Left ventricle myocardium inferior (tissue), 1 donor: ENCODE measurements at regions not wholly inside any gene's neighbourhood (a gene's known extent, or its start where the extent isn't known, plus 50 kb on each side); places are given as distances from the start of the nearest gene placed in this dataset.

Source experiments
- DNase-seq: peaks from one replicate; pipeline ENCODE4 v3.0.0-alpha.2; 2020
- H3K27ac ChIP-seq: fragments of 200-600 bp; replicated peaks from 2 replicates; pipeline ENCODE4 v1.8.0; 2021
- H3K27me3 ChIP-seq: fragments of 200-600 bp; 2 replicates; pipeline ENCODE4 v1.8.0; 2021; ENCODE audit warnings: low read depth
- H3K36me3 ChIP-seq: fragments of 200-600 bp; 2 replicates; pipeline ENCODE4 v1.8.0; 2021
- H3K4me1 ChIP-seq: fragments of 200-600 bp; 2 replicates; pipeline ENCODE4 v1.8.0; 2021
- H3K4me3 ChIP-seq: fragments of 200-600 bp; 2 replicates; pipeline ENCODE4 v1.8.0; 2021; ENCODE audit warnings: mild to moderate bottlenecking, moderate library complexity
- H3K9me3 ChIP-seq: fragments of 200-600 bp; replicated peaks from 2 replicates; pipeline ENCODE4 v1.8.0; 2021
- CTCF ChIP-seq: fragments of 200-600 bp; IDR thresholded peaks from 2 replicates; pipeline ENCODE4 v1.8.0; 2021; ENCODE audit warnings: antibody characterized with exemption, mild to moderate bottlenecking, borderline replicate concordance
- intact Hi-C: fragments of 100-400 bp; cut with micrococcal nuclease; formaldehyde crosslinking; loops from one replicate; pipeline ENCODE4 v1.11.0; 2022
- donor health status: DM: no; HTN: yes; CAD: no; lungs with severe emphysema.

GRCh38 chr4:187795737-187796136, 199.8 kb upstream of the ZFP42 start:
- DNase-seq, result no peak
- Histone ChIP-seq H3K4me3 (no peak overlapping the region), H3K36me3 (no peaks in the 10 kb centered on the region), H3K4me1 (no peaks in the 10 kb centered on the region), H3K27me3 (no peaks in the 10 kb centered on the region), H3K27ac (no peak overlapping the region), H3K9me3 (peaks cover 23% of the 10 kb centered on the region)
- TF ChIP-seq CTCF, result no peak
- intact Hi-C loops, result no loop called here

- intact Hi-C loops, result no loop called here
- H3K27me3 ChIP-seq, result no peaks in the 10 kb centered on the region
- no peak overlapping the region for H3K4me3 ChIP-seq
- TF ChIP-seq CTCF, result no peak
- peaks cover 38% of the 10 kb centered on the region for H3K9me3 ChIP-seq
- no peaks in the 10 kb centered on the region for H3K36me3 ChIP-seq
- no peak for DNase-seq
- H3K4me1 ChIP-seq, result no peaks in the 10 kb centered on the region
- H3K27ac ChIP-seq, result no peak overlapping the region
These were observed 197.2 kb upstream of the ZFP42 start for GRCh38 chr4:187798385-187798784.

GRCh38 chr4:187799735-187800134, 195.8 kb upstream of the ZFP42 start:
- DNase-seq, result no peak

GRCh38 chr4:187811591-187811990, 184.0 kb upstream of the ZFP42 start:
- no peak for TF ChIP-seq CTCF
- Histone ChIP-seq H3K27ac (no peak overlapping the region), H3K4me3 (no peak overlapping the region), H3K9me3 (no peaks in the 10 kb centered on the region), H3K36me3 (no peaks in the 10 kb centered on the region), H3K4me1 (no peaks in the 10 kb centered on the region), H3K27me3 (no peaks in the 10 kb centered on the region)
- DNase-seq, result no peak
- intact Hi-C loops, result no loop called here

More at GRCh38 chr4:187799735-187800134, 195.8 kb upstream of the ZFP42 start:
- Histone ChIP-seq H3K27ac (no peak overlapping the region), H3K4me3 (no peak overlapping the region), H3K9me3 (peaks cover 51% of the 10 kb centered on the region), H3K36me3 (no peaks in the 10 kb centered on the region), H3K4me1 (no peaks in the 10 kb centered on the region), H3K27me3 (no peaks in the 10 kb centered on the region)
- TF ChIP-seq CTCF, result no peak
- intact Hi-C loops, result no loop called here

- H3K4me3 ChIP-seq, result peak overlapping the region; percentile 58
- no peaks in the 10 kb centered on the region for H3K36me3 ChIP-seq
- peak overlapping the region; percentile 62 for H3K27ac ChIP-seq
- no peaks in the 10 kb centered on the region for H3K9me3 ChIP-seq
- intact Hi-C loops, result no loop called here
- no peak for DNase-seq
- no peak for TF ChIP-seq CTCF
- no peaks in the 10 kb centered on the region for H3K27me3 ChIP-seq
- no peaks in the 10 kb centered on the region for H3K4me1 ChIP-seq
These were observed 180.7 kb upstream of the ZFP42 start for GRCh38 chr4:187814737-187815465.
